ENCODE measurements at regions not wholly inside any gene's neighbourhood (a gene's known extent, or its start where the extent isn't known, plus 50 kb on each side); places are given as distances from the start of the nearest gene placed in this dataset.

DNA sequence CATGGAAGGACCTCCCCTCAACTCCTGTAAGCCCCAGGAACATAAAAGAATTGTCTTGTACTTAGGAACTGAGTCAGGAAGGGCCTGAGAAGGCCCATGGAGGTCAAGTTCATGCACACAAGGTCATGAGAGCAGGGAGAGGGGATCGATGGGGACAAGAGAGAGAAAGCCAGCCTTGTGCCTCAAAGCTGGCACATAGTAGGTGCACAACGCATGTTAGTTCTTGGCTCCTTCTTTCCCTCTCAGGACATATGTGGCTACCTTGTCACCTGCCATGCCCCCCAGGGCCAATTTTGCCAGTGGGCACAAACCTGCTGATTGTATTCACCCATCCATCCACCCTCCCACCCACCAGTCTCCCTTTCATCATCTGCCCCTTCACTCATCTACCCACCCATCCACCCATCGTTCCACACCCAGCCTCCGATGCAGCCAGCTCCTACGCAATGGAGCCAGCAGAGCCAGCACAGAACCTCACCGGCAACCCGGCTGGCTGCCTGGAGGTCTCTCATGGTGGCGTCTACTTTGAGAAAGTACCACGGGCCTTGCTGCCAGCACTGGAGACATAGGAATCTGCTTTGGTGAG, 52.4 kb upstream of the INSYN1 start:
- H3K4me1 ChIP-seq (replicated peaks in 1 of 4; ENCODE audit: control insufficient read depth in 3 of 4, insufficient read depth in 4 of 4, low read length in 3 of 4), result peaks cover 0 to 2% (median 0%) of the 10 kb centered on the region in 4 experiments; a peak in 2 of 7 replicates
- H3K36me3 ChIP-seq (ENCODE audit: control insufficient read depth in 2 of 4, insufficient read depth in 4 of 4, low read length in 3 of 4), result no peaks in the 10 kb centered on the region
- H2BK5ac ChIP-seq (ENCODE audit: low read depth, low read length), result no peak overlapping the region
- no peak overlapping the region for H2BK120ac ChIP-seq (replicated peaks; ENCODE audit: low read depth, low read length)
- no peaks in the 10 kb centered on the region for H3K79me1 ChIP-seq (ENCODE audit: low read depth, low read length)
- no peaks in the 10 kb centered on the region for H4K20me1 ChIP-seq (replicated peaks in 1 of 2; ENCODE audit: control insufficient read depth in 1 of 2, insufficient read depth in 2 of 2, low read length in 2 of 2)
- H3K4me3 ChIP-seq (ENCODE audit: extremely low read depth in 1 of 4, insufficient read depth in 2 of 4, low read depth in 3 of 4, low read length in 4 of 4), result no peak overlapping the region
- no peaks in the 10 kb centered on the region for H3K23me2 ChIP-seq (ENCODE audit: low read depth, low read length)
- no peak overlapping the region for H3K18ac ChIP-seq (ENCODE audit: extremely low read depth, low read length)
- no peak overlapping the region for H4K8ac ChIP-seq (ENCODE audit: extremely low read depth, insufficient read depth, low read length)
- H2AFZ ChIP-seq (ENCODE audit: low read length), result no peak overlapping the region
- H3K9me3 ChIP-seq (ENCODE audit: insufficient read depth in 2 of 2, low read depth in 1 of 2, low read length in 1 of 2), result no peaks in the 10 kb centered on the region
- no peak overlapping the region for H3K9ac ChIP-seq (replicated peaks in 1 of 4; ENCODE audit: extremely low read depth in 1 of 4, low read depth in 3 of 4, low read length in 3 of 4)
- DNase-seq (ENCODE audit: low read depth in 1 of 2, low spot score in 2 of 2) (no peak), FAIRE-seq (no peak)
- H3K14ac ChIP-seq (ENCODE audit: insufficient read length), result no peak overlapping the region
- H2BK20ac ChIP-seq (ENCODE audit: low read length), result no peak overlapping the region
- H2AK5ac ChIP-seq (ENCODE audit: low read depth, low read length), result no peak overlapping the region
- no peak overlapping the region for H3K56ac ChIP-seq (replicated peaks; ENCODE audit: insufficient read length, low read depth, low read length)
- no peak overlapping the region for H3K27ac ChIP-seq (ENCODE audit: low read depth, low read length)
- 88% methylated on average over 9 of the region's 9 CpGs; no CpG with 5 or more reads in 1 of the 2 experiments for WGBS, 2 experiments (ENCODE audit: extremely low coverage in 1 of 2, insufficient coverage in 1 of 2, insufficient read length in 1 of 2, insufficient replicate concordance in 2 of 2, low coverage in 1 of 2, low lambda C conversion rate in 2 of 2, missing lambda C conversion rate in 1 of 2)
- no peak overlapping the region for H2BK12ac ChIP-seq (ENCODE audit: low read depth, low read length)
- no peak overlapping the region for H4K5ac ChIP-seq (ENCODE audit: insufficient read length, low read depth, low read length)
- H4K91ac ChIP-seq (replicated peaks; ENCODE audit: insufficient read length, low read length), result no peak overlapping the region
- H3K23ac ChIP-seq (ENCODE audit: insufficient read length), result no peak overlapping the region
- H3K4me2 ChIP-seq (ENCODE audit: insufficient read depth in 1 of 2, low read depth in 2 of 2, low read length in 2 of 2), result no peak overlapping the region
- POLR2A ChIA-PET (ENCODE audit: partially characterized antibody), result interaction anchor here (1.2 kb wide), 1 partner anchor 16 kb away, joined by 3 read pairs; no protein-coding TSS in a partner anchor
- no peak overlapping the region for H2BK15ac ChIP-seq (ENCODE audit: low read length)
- CTCF ChIA-PET (ENCODE audit: partially characterized antibody), result interaction anchor here (0.7 to 1.4 kb wide), 6 partner anchors 34 to 171 kb away, joined by 3 to 6 read pairs (median 3); partner anchors contain the start of gene TBC1D21
- H3K4ac ChIP-seq (replicated peaks; ENCODE audit: insufficient read length, low read depth, low read length), result no peak overlapping the region
- no peaks in the 10 kb centered on the region for H3K79me2 ChIP-seq (ENCODE audit: control insufficient read depth in 1 of 2, insufficient read depth in 2 of 2, low read length in 2 of 2)
- H3K27me3 ChIP-seq (replicated peaks in 1 of 4; ENCODE audit: control insufficient read depth in 3 of 4, extremely low read depth in 1 of 4, insufficient read depth in 3 of 4, low read length in 3 of 4), result no peaks in the 10 kb centered on the region; a peak in 1 of 7 replicates
- no peak for TF ChIP-seq BRCA1 (IDR thresholded peaks at IDR 0.05; ENCODE audit: low read depth, low read length)
- TF ChIP-seq NRF1 (IDR thresholded peaks at IDR 0.05; ENCODE audit: low read depth, low read length), result no peak
- no peak for TF ChIP-seq SUZ12 (IDR thresholded peaks at IDR 0.05; ENCODE audit: low read length)
- TF ChIP-seq MAFK (IDR thresholded peaks at IDR 0.05; ENCODE audit: low read depth, low read length), result no peak
- no peak for TF ChIP-seq TAF1 (IDR thresholded peaks at IDR 0.05; ENCODE audit: low read depth, low read length)
- TF ChIP-seq, protein P1, sequence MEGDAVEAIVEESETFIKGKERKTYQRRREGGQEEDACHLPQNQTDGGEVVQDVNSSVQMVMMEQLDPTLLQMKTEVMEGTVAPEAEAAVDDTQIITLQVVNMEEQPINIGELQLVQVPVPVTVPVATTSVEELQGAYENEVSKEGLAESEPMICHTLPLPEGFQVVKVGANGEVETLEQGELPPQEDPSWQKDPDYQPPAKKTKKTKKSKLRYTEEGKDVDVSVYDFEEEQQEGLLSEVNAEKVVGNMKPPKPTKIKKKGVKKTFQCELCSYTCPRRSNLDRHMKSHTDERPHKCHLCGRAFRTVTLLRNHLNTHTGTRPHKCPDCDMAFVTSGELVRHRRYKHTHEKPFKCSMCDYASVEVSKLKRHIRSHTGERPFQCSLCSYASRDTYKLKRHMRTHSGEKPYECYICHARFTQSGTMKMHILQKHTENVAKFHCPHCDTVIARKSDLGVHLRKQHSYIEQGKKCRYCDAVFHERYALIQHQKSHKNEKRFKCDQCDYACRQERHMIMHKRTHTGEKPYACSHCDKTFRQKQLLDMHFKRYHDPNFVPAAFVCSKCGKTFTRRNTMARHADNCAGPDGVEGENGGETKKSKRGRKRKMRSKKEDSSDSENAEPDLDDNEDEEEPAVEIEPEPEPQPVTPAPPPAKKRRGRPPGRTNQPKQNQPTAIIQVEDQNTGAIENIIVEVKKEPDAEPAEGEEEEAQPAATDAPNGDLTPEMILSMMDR (IDR thresholded peaks at IDR 0.05; ENCODE audit: control extremely low read depth in 1 of 3, insufficient read depth in 1 of 3, low read depth in 1 of 3, low read length in 3 of 3), result no peak
- no peak for TF ChIP-seq SP4 (IDR thresholded peaks at IDR 0.05; ENCODE audit: low read length)
- TF ChIP-seq NANOG (IDR thresholded peaks at IDR 0.05; ENCODE audit: insufficient read depth, low read depth, low read length, poor library complexity, severe bottlenecking), result no peak
- TF ChIP-seq, protein P2, sequence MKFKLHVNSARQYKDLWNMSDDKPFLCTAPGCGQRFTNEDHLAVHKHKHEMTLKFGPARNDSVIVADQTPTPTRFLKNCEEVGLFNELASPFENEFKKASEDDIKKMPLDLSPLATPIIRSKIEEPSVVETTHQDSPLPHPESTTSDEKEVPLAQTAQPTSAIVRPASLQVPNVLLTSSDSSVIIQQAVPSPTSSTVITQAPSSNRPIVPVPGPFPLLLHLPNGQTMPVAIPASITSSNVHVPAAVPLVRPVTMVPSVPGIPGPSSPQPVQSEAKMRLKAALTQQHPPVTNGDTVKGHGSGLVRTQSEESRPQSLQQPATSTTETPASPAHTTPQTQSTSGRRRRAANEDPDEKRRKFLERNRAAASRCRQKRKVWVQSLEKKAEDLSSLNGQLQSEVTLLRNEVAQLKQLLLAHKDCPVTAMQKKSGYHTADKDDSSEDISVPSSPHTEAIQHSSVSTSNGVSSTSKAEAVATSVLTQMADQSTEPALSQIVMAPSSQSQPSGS (IDR thresholded peaks at IDR 0.05; ENCODE audit: low read length), result no peak
